Kidney epithelial cell (primary cell): ENCODE measurements at regions not wholly inside any gene's neighbourhood (a gene's known extent, or its start where the extent isn't known, plus 50 kb on each side); places are given as distances from the start of the nearest gene placed in this dataset.

Experiments used
- DNase-seq: peaks from one replicate; pipeline ENCODE4 v3.0.0-alpha.2; 2010; ENCODE audit warnings: low read depth
- H3K27me3 ChIP-seq: 2 replicates; pipeline ENCODE4 v1.6.0; 2011; ENCODE audit warnings: low read length; ENCODE audit not compliant: control insufficient read depth, insufficient read depth
- H3K36me3 ChIP-seq: 2 replicates; pipeline ENCODE4 v1.5.1; 2011; ENCODE audit warnings: low read length; ENCODE audit not compliant: control insufficient read depth, insufficient read depth
- H3K4me3 ChIP-seq: 2 replicates; pipeline ENCODE4 v1.5.1; 2011; ENCODE audit warnings: low read depth, mild to moderate bottlenecking, control low read depth, low read length
- TF ChIP-seq, protein P1 (sequence below): IDR thresholded peaks from 2 replicates; pipeline ENCODE4 v1.5.1; 2011; ENCODE audit warnings: mild to moderate bottlenecking, moderate library complexity, low read length, control low read depth, inconsistent platforms; ENCODE audit not compliant: insufficient read depth, poor library complexity, severe bottlenecking

DNA sequence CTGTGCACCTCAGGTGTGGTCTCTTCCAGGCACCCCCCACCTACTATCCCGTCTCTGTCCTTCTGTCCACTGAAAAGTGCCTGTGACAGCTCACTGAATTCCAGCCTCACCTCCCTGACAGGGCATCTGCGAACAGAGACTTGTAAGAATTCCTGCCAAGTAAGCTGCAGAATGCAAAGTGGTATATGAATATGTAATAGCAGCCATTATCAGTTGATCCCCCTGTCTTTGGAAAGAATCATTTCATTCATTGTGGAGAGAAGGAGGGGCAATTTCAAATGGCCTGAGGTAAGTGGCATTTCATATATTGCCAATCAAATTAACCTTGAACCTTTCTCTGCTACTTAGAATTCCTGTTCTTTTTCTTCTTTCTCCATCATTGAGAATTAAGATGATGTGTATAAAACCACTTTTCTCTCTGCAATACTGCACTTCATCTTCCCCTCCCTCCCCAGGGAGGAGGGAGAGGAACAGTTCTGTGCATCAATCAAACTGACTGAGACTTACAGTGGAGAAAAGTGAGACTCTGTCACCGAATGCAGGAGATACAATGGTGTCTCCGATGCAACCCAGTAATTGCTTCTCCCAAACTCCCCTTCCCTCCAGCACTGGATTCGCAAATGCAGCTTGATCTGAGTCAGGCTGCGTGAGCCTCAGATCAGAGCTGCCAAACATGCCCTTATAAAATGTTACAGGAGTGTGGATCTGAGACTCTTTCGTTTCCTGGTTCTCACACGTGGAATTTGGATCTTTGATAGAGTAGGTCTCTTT lies 91.7 kb downstream of the SLC10A2 start:
- TF ChIP-seq, protein P1, sequence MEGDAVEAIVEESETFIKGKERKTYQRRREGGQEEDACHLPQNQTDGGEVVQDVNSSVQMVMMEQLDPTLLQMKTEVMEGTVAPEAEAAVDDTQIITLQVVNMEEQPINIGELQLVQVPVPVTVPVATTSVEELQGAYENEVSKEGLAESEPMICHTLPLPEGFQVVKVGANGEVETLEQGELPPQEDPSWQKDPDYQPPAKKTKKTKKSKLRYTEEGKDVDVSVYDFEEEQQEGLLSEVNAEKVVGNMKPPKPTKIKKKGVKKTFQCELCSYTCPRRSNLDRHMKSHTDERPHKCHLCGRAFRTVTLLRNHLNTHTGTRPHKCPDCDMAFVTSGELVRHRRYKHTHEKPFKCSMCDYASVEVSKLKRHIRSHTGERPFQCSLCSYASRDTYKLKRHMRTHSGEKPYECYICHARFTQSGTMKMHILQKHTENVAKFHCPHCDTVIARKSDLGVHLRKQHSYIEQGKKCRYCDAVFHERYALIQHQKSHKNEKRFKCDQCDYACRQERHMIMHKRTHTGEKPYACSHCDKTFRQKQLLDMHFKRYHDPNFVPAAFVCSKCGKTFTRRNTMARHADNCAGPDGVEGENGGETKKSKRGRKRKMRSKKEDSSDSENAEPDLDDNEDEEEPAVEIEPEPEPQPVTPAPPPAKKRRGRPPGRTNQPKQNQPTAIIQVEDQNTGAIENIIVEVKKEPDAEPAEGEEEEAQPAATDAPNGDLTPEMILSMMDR: no peak
- H3K4me3 ChIP-seq: no peak overlapping the region
- H3K27me3 ChIP-seq: no peaks in the 10 kb centered on the region
- DNase-seq: no peak
- H3K36me3 ChIP-seq: no peaks in the 10 kb centered on the region

DNA sequence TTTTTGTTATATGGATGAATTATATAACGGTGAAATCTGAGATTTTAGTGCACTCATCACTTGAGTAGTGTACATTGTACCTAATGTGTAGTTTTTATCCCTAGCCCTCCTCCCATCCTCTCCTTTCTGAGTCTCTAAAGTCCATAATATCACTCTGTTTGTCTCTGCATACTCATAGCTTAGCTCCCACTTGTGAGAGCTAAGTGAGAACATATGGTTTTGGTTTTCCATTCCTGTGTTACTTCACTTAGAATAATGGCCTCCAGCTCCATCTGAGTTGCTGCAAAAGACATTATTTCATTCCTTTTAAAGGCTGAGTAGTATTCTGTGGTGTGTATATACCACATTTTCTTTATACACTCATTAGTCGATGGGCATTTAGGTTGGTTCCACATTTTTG lies 94.0 kb downstream of the SLC10A2 start:
- H3K36me3 ChIP-seq: no peaks in the 10 kb centered on the region
- no peak overlapping the region for H3K4me3 ChIP-seq
- TF ChIP-seq, protein P1: no peak
- no peak for DNase-seq
- no peaks in the 10 kb centered on the region for H3K27me3 ChIP-seq

- TF ChIP-seq, protein P1: no peak
- DNase-seq: no peak
- Histone ChIP-seq H3K4me3 (no peak overlapping the region), H3K27me3 (no peaks in the 10 kb centered on the region), H3K36me3 (no peaks in the 10 kb centered on the region)
These were observed 95.7 kb downstream of the SLC10A2 start for GRCh38 chr13:102970542-102970941.

DNA sequence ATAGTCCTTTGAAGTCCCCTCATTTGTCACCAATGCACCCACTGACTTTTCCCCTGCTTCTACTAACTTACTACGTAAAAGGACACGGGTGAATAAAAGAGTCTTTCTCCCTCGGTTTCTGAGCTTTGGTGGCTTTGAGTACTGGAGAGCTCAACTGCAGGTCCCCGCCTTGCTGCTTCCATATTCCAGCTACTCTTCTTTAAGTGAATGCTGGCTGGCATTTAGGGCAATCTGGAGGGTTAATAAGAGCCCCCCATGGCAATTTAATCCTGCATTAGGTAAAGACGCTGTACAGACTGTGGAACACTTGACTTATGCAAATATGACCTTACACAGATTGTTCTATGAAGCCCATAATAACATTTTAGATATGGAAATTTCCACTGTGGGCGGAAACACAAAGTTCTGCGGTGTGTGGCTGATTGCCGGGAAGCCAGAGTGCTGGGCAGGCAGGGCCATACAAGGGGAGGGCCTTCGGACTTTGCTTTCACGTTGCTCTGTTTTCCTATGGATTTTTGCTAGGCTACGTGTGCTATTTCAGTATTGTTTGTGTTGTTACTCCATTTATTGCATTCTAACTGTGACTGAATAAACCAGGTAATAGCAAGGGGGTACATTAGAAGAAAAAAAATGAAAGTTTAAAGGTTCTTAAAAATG lies 97.5 kb downstream of the SLC10A2 start:
- H3K36me3 ChIP-seq: no peaks in the 10 kb centered on the region
- no peak for DNase-seq
- H3K27me3 ChIP-seq: no peaks in the 10 kb centered on the region
- TF ChIP-seq, protein P1: no peak
- H3K4me3 ChIP-seq: no peak overlapping the region

DNA sequence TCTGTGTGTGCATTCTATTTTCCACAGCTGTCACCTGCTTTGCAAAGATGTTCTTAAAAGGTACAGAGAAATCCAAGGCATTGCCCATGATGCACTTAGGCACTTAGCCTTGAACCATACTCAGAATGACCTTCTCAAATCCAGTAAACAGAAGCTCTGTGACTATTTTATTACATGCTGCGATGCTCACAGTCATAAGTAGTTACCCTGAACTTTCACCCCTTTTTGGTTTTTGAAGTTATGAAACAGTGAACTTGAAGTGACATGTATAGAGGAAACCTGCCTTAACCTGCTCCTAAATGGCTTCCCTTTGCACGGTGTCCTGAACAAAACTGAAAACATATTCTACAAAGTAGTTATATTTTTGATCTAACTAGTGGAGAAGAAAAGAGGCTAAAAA lies 100.4 kb downstream of the SLC10A2 start:
- no peak overlapping the region for H3K4me3 ChIP-seq
- DNase-seq: no peak
- H3K36me3 ChIP-seq: no peaks in the 10 kb centered on the region
- TF ChIP-seq, protein P1: no peak
- H3K27me3 ChIP-seq: no peaks in the 10 kb centered on the region

GRCh38 chr13:102962430-102962829 lies 103.8 kb downstream of the SLC10A2 start:
- Histone ChIP-seq H3K4me3 (no peak overlapping the region), H3K27me3 (no peaks in the 10 kb centered on the region), H3K36me3 (no peaks in the 10 kb centered on the region)
- no peak for DNase-seq
- TF ChIP-seq, protein P1: no peak
